SK-N-SH (cell line): ENCODE measurements at regions not wholly inside any gene's neighbourhood (a gene's known extent, or its start where the extent isn't known, plus 50 kb on each side); places are given as distances from the start of the nearest gene placed in this dataset.

ENCODE experiments used
- CTCF ChIA-PET: fragments of 300-600, 350-600 bp; formaldehyde crosslinking; extraction: SDS; loops from one replicate; lab custom pipeline; 2021; lab: Yijun Ruan, JAX
- POLR2A ChIA-PET: fragments of 350-600 bp; sonication (Branson Sonifier 250); formaldehyde crosslinking; extraction: SDS; loops from one replicate; lab custom pipeline; 2020; ENCODE audit warnings: antibody characterized with exemption, inconsistent platforms; lab: Yijun Ruan, JAX
- DNase-seq: peaks from one replicate; pipeline ENCODE4 v3.0.0; 2012
- H2AFZ ChIP-seq: fragments of 200-600 bp; sonication (generic); 2 replicates; pipeline ENCODE4 v1.8.1; 2016; ENCODE audit warnings: antibody characterized with exemption, mild to moderate bottlenecking, low read depth
- H3F3A ChIP-seq: fragments of 200-600 bp; sonication (generic); replicated peaks from 2 replicates; pipeline ENCODE3; 2016; ENCODE audit warnings: antibody characterized with exemption, mild to moderate bottlenecking; ENCODE audit not compliant: insufficient read depth
- H3K27ac ChIP-seq, 2 experiments: fragments of 200-500 bp in 1 of 2; fragments of 200-600 bp in 1 of 2; sonication (Bioruptor generic) in 1 of 2; sonication (generic), shearing (Covaris generic) in 1 of 2; 2 replicates each; pipeline versions ENCODE4 v1.5.1 to v1.6.1; 2014 to 2016; ENCODE audit warnings: low read depth in 2 of 2, inconsistent platforms in 1 of 2, low read length in 1 of 2, mild to moderate bottlenecking in 1 of 2, mixed read lengths in 1 of 2
- H3K27me3 ChIP-seq: fragments of 200-600 bp; sonication (generic), shearing (Covaris generic); 2 replicates; pipeline ENCODE4 v1.6.1; 2016; ENCODE audit warnings: mixed run types; ENCODE audit not compliant: insufficient read depth
- H3K36me3 ChIP-seq, 2 experiments: fragments of 200-500 bp in 1 of 2; fragments of 200-600 bp in 1 of 2; sonication (Bioruptor generic) in 1 of 2; sonication (generic) in 1 of 2; replicated peaks in 1 of 2; 2 replicates each; pipeline versions ENCODE3 to v1.5.1; 2014 to 2016; ENCODE audit warnings: low read length in 1 of 2, mild to moderate bottlenecking in 1 of 2; ENCODE audit not compliant: insufficient read depth in 2 of 2, control insufficient read depth in 1 of 2
- H3K4me1 ChIP-seq, 2 experiments: fragments of 200-500 bp in 1 of 2; fragments of 200-600 bp in 1 of 2; sonication (Bioruptor generic) in 1 of 2; sonication (generic), shearing (Covaris generic) in 1 of 2; 2 replicates each; pipeline versions ENCODE4 v1.5.1 to v1.6.1; 2014 to 2016; ENCODE audit warnings: low read depth in 1 of 2, low read length in 1 of 2, mixed run types in 1 of 2; ENCODE audit not compliant: insufficient read depth in 2 of 2, control insufficient read depth in 1 of 2
- H3K4me2 ChIP-seq: fragments of 200-600 bp; sonication (generic), shearing (Covaris generic); 2 replicates; pipeline ENCODE4 v1.6.1; 2017; ENCODE audit warnings: mixed run types
- H3K4me3 ChIP-seq, 2 experiments: fragments of 200-500 bp in 1 of 2; fragments of 200-600 bp in 1 of 2; sonication (Bioruptor generic) in 1 of 2; sonication (generic), shearing (Covaris generic) in 1 of 2; 2 replicates each; pipeline versions ENCODE4 v1.5.1 to v1.8.1; 2014 to 2016; ENCODE audit warnings: low read depth in 2 of 2, inconsistent platforms in 1 of 2, low read length in 1 of 2, mild to moderate bottlenecking in 1 of 2, mixed read lengths in 1 of 2, moderate library complexity in 1 of 2
- H3K79me2 ChIP-seq: fragments of 200-600 bp; sonication (generic); 2 replicates; pipeline ENCODE4 v1.8.1; 2017; ENCODE audit warnings: mild to moderate bottlenecking; ENCODE audit not compliant: insufficient read depth
- H3K9ac ChIP-seq: fragments of 200-600 bp; sonication (generic); 2 replicates; pipeline ENCODE4 v1.6.1; 2017; ENCODE audit warnings: mixed run types
- H3K9me2 ChIP-seq: fragments of 200-600 bp; sonication (generic); 2 replicates; pipeline ENCODE4 v1.6.1; 2017; ENCODE audit warnings: mixed run types
- H3K9me3 ChIP-seq: fragments of 200-600 bp; sonication (generic); 2 replicates; pipeline ENCODE4 v1.6.1; 2017; ENCODE audit warnings: mixed run types, mild to moderate bottlenecking, moderate library complexity
- H4K20me1 ChIP-seq: fragments of 200-600 bp; sonication (generic); 2 replicates; pipeline ENCODE4 v1.6.1; 2017; ENCODE audit warnings: mild to moderate bottlenecking, mixed run types; ENCODE audit not compliant: insufficient read depth
- FOSL2 ChIP-seq: IDR thresholded peaks from 2 replicates; pipeline ENCODE4 v1.4.0; 2012; ENCODE audit warnings: low read depth, mild to moderate bottlenecking, moderate library complexity, borderline replicate concordance
- FOXJ3 ChIP-seq: sonication (generic); formaldehyde crosslinking; IDR thresholded peaks from 2 replicates; pipeline ENCODE4 v1.5.1; 2020; ENCODE audit warnings: mild to moderate bottlenecking, missing genetic modification reagents
- TCF12 ChIP-seq: IDR thresholded peaks from 2 replicates; pipeline ENCODE4 v1.4.0; 2012
- TEAD4 ChIP-seq: IDR thresholded peaks from 2 replicates; pipeline ENCODE4 v1.4.0; 2012; ENCODE audit warnings: mild to moderate bottlenecking, borderline replicate concordance; ENCODE audit not compliant: insufficient read depth
- WGBS: methylation state at CpG from one replicate; pipeline ENCODE4 v1.1.6; 2017; ENCODE audit warnings: low lambda C conversion rate; 5-methylcytosine and 5-hydroxymethylcytosine counted together
- TF ChIP-seq, protein P1 (sequence below): fragments of 200-600 bp; sonication (generic); IDR thresholded peaks from 2 replicates; pipeline ENCODE4 v1.6.1; 2017; ENCODE audit warnings: antibody characterized with exemption, mild to moderate bottlenecking, moderate library complexity
- TF ChIP-seq, protein P2 (sequence below): IDR thresholded peaks from 2 replicates; pipeline ENCODE4 v1.4.0; 2012; ENCODE audit warnings: low read depth
- TF ChIP-seq, protein P3 (sequence below): IDR thresholded peaks from 2 replicates; pipeline ENCODE4 v1.4.0; 2012; ENCODE audit warnings: low read depth, borderline replicate concordance

DNA sequence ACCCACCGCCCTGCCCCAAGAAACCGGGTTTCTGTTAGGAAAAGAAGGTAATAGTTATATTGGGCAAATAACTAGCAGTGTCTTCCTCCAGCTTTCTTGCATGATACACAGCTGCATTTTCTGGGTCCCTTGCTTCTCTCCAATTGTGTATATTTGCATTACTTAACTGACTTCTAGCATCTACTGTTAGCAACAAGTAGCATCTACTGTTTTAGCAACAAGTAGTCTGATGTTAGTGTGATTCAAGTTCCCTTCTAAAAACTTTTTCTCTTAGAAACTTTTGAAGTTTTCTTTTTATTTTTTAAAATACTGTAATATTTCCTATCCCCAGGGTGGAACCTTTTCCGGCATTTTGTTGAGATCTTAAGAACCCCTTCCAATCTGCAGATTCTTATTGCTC is 221.2 kb downstream of the CLIC5 start:
- Histone ChIP-seq H3K79me2 (no peaks in the 10 kb centered on the region), H3K27ac (no peak overlapping the region), H3K9ac (no peak overlapping the region), H3K9me3 (no peaks in the 10 kb centered on the region), H3K4me1 (0 out of 4 replicates have a peak, but pooled peaks cover 0 to 3% of the 10 kb centered on the region in 2 experiments), H2AFZ (no peak overlapping the region), H3K9me2 (no peaks in the 10 kb centered on the region), H4K20me1 (no peaks in the 10 kb centered on the region), H3F3A (peaks cover 13% of the 10 kb centered on the region), H3K4me3 (no peak overlapping the region), H3K4me2 (no peak overlapping the region)
- POLR2A ChIA-PET, result no interaction called here
- WGBS, result 16% methylated on average over 3 of the region's 3 CpGs
- CTCF ChIA-PET, result no interaction called here
- DNase-seq, result no peak
- TF ChIP-seq, protein P1, sequence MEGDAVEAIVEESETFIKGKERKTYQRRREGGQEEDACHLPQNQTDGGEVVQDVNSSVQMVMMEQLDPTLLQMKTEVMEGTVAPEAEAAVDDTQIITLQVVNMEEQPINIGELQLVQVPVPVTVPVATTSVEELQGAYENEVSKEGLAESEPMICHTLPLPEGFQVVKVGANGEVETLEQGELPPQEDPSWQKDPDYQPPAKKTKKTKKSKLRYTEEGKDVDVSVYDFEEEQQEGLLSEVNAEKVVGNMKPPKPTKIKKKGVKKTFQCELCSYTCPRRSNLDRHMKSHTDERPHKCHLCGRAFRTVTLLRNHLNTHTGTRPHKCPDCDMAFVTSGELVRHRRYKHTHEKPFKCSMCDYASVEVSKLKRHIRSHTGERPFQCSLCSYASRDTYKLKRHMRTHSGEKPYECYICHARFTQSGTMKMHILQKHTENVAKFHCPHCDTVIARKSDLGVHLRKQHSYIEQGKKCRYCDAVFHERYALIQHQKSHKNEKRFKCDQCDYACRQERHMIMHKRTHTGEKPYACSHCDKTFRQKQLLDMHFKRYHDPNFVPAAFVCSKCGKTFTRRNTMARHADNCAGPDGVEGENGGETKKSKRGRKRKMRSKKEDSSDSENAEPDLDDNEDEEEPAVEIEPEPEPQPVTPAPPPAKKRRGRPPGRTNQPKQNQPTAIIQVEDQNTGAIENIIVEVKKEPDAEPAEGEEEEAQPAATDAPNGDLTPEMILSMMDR, result no peak
- TF ChIP-seq TCF12 (no peak), FOXJ3 (no peak)
- TF ChIP-seq, protein P2, sequence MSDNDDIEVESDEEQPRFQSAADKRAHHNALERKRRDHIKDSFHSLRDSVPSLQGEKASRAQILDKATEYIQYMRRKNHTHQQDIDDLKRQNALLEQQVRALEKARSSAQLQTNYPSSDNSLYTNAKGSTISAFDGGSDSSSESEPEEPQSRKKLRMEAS, result no peak
- TF ChIP-seq, protein P3, sequence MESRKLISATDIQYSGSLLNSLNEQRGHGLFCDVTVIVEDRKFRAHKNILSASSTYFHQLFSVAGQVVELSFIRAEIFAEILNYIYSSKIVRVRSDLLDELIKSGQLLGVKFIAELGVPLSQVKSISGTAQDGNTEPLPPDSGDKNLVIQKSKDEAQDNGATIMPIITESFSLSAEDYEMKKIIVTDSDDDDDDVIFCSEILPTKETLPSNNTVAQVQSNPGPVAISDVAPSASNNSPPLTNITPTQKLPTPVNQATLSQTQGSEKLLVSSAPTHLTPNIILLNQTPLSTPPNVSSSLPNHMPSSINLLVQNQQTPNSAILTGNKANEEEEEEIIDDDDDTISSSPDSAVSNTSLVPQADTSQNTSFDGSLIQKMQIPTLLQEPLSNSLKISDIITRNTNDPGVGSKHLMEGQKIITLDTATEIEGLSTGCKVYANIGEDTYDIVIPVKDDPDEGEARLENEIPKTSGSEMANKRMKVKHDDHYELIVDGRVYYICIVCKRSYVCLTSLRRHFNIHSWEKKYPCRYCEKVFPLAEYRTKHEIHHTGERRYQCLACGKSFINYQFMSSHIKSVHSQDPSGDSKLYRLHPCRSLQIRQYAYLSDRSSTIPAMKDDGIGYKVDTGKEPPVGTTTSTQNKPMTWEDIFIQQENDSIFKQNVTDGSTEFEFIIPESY, result no peak
- TF ChIP-seq, all 33 proteins: peak for 0
- Histone ChIP-seq H3K36me3 (no peaks in the 10 kb centered on the region), H3K27me3 (no peaks in the 10 kb centered on the region; the same call in 1 of the 2 replicates)

DNA sequence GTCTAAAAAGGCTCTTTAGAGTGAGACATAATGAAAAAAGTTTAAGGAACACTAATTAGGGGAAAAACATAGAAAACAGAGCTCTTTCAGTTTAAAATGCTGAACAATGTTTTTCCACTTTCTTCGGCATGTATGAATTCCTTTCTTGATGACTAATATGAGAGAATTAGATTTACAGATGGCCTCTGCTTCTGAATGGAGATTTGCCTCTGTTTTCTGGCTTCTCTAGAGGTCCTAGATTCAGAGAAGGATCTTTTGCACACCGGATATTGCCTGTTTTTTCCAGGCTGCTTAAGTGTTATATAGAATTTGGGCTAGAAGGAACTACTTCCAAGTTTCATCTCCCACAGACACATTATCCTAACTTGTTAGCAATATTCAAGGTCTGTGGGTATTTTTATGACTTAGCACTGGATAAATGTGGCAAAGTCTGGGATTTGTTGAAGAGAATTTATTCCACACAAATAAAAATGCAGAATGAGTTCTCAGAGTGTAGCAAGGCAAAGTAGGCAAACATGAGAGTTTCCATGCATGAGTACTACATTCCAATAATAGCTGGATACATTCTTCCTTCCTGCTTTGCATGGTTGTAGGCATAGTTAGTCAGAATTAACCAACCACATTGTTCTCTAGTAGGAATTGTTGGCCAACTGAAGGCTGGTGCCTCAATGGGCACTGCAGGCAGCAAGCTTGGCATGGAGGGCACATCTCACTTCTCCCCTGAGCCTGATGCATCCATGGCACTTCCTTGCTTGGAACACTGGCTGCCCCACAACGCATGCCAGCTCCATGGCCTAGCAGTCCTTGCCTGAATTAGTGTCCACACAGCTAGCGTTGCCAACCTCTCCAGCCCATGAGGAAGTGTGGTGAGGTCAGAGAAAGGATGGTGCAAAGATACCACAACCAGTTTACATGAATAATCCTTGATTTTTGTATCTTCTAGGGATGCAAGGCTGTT is 224.2 kb downstream of the CLIC5 start:
- Histone ChIP-seq H3K9me2 (no peaks in the 10 kb centered on the region), H3K27me3 (no peaks in the 10 kb centered on the region), H3K36me3 (no peaks in the 10 kb centered on the region), H3K9me3 (no peaks in the 10 kb centered on the region), H3K4me3 (no peak overlapping the region), H4K20me1 (no peaks in the 10 kb centered on the region), H3K9ac (no peak overlapping the region), H3K4me1 (0 out of 4 replicates have a peak, but pooled peaks cover 0 to 3% of the 10 kb centered on the region in 2 experiments), H3F3A (peaks cover 13% of the 10 kb centered on the region), H2AFZ (no peak overlapping the region; the same call in 1 of the 2 replicates), H3K27ac (peak overlapping the region in 1 of 2 experiments; percentile 70; a peak in 2 of 4 replicates), H3K4me2 (peak overlapping the region; percentile 32; the same call in 1 of the 2 replicates), H3K79me2 (no peaks in the 10 kb centered on the region)
- DNase-seq, result no peak
- TF ChIP-seq, protein P1, result no peak
- peak; percentile 37; the same call in 1 of the 2 replicates for TF ChIP-seq TEAD4
- TF ChIP-seq FOSL2, result peak; percentile 19; the same call in 1 of the 2 replicates
- no peak for TF ChIP-seq FOXJ3
- POLR2A ChIA-PET, result no interaction called here
- 5% methylated on average over 3 of the region's 4 CpGs for WGBS
- CTCF ChIA-PET, result no interaction called here
